22Rv1 (cell line): ENCODE measurements at regions not wholly inside any gene's neighbourhood (a gene's known extent, or its start where the extent isn't known, plus 50 kb on each side); places are given as distances from the start of the nearest gene placed in this dataset.

ENCODE experiments used
- ZFX ChIP-seq: fragments of 450-650 bp; IDR thresholded peaks from 2 replicates; pipeline ENCODE4 v1.6.1; 2017; ENCODE audit warnings: antibody characterized with exemption, borderline replicate concordance
- TF ChIP-seq, protein P1 (sequence below): fragments of 450-650 bp; IDR thresholded peaks from 2 replicates; pipeline ENCODE4 v1.5.1; 2017; ENCODE audit warnings: mild to moderate bottlenecking

DNA sequence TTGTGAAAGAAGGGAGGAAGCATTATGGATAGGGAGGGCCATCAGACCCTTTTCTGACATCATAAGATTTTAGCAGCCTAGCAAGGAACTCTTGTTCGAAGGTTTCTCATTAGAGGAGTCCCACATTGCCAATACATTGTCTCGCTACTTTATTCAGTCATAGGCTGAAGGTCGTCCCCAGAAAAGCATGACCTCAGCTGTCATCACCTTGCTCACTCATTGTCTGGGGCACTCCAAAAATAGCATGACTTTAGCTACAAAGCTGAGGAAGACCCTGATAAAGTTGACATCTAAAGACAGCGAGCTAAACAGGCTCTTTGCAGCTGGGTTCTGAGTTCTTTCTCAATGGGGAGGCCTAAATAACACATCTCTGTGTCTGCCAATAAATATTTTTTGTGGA lies 112.4 kb upstream of the PTPRR start:
- TF ChIP-seq, protein P1, sequence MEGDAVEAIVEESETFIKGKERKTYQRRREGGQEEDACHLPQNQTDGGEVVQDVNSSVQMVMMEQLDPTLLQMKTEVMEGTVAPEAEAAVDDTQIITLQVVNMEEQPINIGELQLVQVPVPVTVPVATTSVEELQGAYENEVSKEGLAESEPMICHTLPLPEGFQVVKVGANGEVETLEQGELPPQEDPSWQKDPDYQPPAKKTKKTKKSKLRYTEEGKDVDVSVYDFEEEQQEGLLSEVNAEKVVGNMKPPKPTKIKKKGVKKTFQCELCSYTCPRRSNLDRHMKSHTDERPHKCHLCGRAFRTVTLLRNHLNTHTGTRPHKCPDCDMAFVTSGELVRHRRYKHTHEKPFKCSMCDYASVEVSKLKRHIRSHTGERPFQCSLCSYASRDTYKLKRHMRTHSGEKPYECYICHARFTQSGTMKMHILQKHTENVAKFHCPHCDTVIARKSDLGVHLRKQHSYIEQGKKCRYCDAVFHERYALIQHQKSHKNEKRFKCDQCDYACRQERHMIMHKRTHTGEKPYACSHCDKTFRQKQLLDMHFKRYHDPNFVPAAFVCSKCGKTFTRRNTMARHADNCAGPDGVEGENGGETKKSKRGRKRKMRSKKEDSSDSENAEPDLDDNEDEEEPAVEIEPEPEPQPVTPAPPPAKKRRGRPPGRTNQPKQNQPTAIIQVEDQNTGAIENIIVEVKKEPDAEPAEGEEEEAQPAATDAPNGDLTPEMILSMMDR, result no peak
- TF ChIP-seq ZFX, result no peak
